Lung (tissue), 11 donors: ENCODE measurements at regions not wholly inside any gene's neighbourhood (a gene's known extent, or its start where the extent isn't known, plus 50 kb on each side); places are given as distances from the start of the nearest gene placed in this dataset.

Experiments
- ATAC-seq: fragments of 200-7000 bp; cut with Tn5 transposase; one replicate; pipeline ENCODE4 v1.9.1; 2020; ENCODE audit warnings: moderate number of reproducible peaks; ENCODE audit not compliant: insufficient read depth, low FRiP score
- DNase-seq, 3 donors: peaks; one replicate each; pipeline ENCODE4 v3.0.0-alpha.2; 2013 to 2017
- H3K27ac ChIP-seq, 2 donors: one replicate each; pipeline ENCODE4 v1.5.1; 2013; ENCODE audit warnings: mild to moderate bottlenecking in 2 of 2, moderate library complexity in 2 of 2, control low read depth in 1 of 2, inconsistent platforms in 1 of 2, low read depth in 1 of 2, low read length in 1 of 2
- H3K27me3 ChIP-seq, 3 donors: one replicate each; pipeline ENCODE4 v1.5.1; 2013; ENCODE audit warnings: low read length in 2 of 3; ENCODE audit not compliant: control insufficient read depth in 3 of 3, insufficient read depth in 3 of 3
- H3K36me3 ChIP-seq, 4 donors: one replicate each; pipeline ENCODE4 v1.5.1; 2013; ENCODE audit warnings: low read length in 4 of 4, mild to moderate bottlenecking in 1 of 4, moderate library complexity in 1 of 4; ENCODE audit not compliant: control insufficient read depth in 4 of 4, insufficient read depth in 4 of 4
- H3K4me1 ChIP-seq, 5 donors: one replicate each; pipeline ENCODE4 v1.5.1; 2013; ENCODE audit warnings: low read length in 5 of 5, mild to moderate bottlenecking in 2 of 5, moderate library complexity in 1 of 5; ENCODE audit not compliant: control insufficient read depth in 5 of 5, insufficient read depth in 5 of 5
- H3K4me3 ChIP-seq: one replicate; pipeline ENCODE4 v1.5.1; 2013; ENCODE audit warnings: mild to moderate bottlenecking, control low read depth, moderate library complexity
- H3K9ac ChIP-seq, 2 donors: one replicate each; pipeline ENCODE4 v1.5.1; 2013; ENCODE audit warnings: low read length in 2 of 2, control low read depth in 1 of 2; ENCODE audit not compliant: insufficient read depth in 1 of 2
- H3K9me3 ChIP-seq, 4 donors: one replicate each; pipeline ENCODE4 v1.5.1; 2013; ENCODE audit warnings: low read length in 3 of 4, mild to moderate bottlenecking in 1 of 4, moderate library complexity in 1 of 4; ENCODE audit not compliant: control insufficient read depth in 4 of 4, insufficient read depth in 3 of 4
- WGBS, 2 donors: extraction: QIAGEN DNeasy Blood & Tissue Kit; methylation state at CpG; one replicate each; pipeline ENCODE4 v1.1.7; 2013; 5-methylcytosine and 5-hydroxymethylcytosine counted together
- TF ChIP-seq, protein P1 (sequence below): IDR thresholded peaks from 2 replicates; pipeline ENCODE4 v1.5.1; 2012; ENCODE audit warnings: mild to moderate bottlenecking; ENCODE audit errors: control extremely low read depth, extremely low read depth
- donor health status: control.
- donor health status: control.
- donor health status: Bipolar disorder and iron deficiency.
- donor health status: healthy.
- donor health status: DM: yes; HTN: yes; CAD: no.

GRCh38 chr22:47607486-47607885, 845.0 kb downstream of the TBC1D22A start:
- Histone ChIP-seq H3K36me3 (no peaks in the 10 kb centered on the region), H3K9ac (no peak overlapping the region), H3K27ac (no peak overlapping the region), H3K4me3 (no peak overlapping the region), H3K9me3 (peaks cover 0 to 13% (median 1%) of the 10 kb centered on the region in 4 donors), H3K4me1 (no peaks in the 10 kb centered on the region), H3K27me3 (peaks cover 0 to 2% (median 0%) of the 10 kb centered on the region in 3 donors)
- 84 to 93% methylated on average over 7 of the region's 7 CpGs for WGBS, 2 donors
- DNase-seq (no peak), ATAC-seq (no peak)
- TF ChIP-seq, protein P1, sequence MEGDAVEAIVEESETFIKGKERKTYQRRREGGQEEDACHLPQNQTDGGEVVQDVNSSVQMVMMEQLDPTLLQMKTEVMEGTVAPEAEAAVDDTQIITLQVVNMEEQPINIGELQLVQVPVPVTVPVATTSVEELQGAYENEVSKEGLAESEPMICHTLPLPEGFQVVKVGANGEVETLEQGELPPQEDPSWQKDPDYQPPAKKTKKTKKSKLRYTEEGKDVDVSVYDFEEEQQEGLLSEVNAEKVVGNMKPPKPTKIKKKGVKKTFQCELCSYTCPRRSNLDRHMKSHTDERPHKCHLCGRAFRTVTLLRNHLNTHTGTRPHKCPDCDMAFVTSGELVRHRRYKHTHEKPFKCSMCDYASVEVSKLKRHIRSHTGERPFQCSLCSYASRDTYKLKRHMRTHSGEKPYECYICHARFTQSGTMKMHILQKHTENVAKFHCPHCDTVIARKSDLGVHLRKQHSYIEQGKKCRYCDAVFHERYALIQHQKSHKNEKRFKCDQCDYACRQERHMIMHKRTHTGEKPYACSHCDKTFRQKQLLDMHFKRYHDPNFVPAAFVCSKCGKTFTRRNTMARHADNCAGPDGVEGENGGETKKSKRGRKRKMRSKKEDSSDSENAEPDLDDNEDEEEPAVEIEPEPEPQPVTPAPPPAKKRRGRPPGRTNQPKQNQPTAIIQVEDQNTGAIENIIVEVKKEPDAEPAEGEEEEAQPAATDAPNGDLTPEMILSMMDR: no peak

- no peaks in the 10 kb centered on the region for H3K4me1 ChIP-seq
- H3K27ac ChIP-seq: no peak overlapping the region
- peaks cover 0 to 2% (median 0%) of the 10 kb centered on the region in 3 donors for H3K27me3 ChIP-seq
- TF ChIP-seq, protein P1: no peak
- WGBS, 2 donors: 91 to 93% methylated on average over 9 of the region's 9 CpGs
- no peak for DNase-seq
- no peak overlapping the region for H3K4me3 ChIP-seq
- ATAC-seq: no peak
- H3K36me3 ChIP-seq: no peaks in the 10 kb centered on the region
- H3K9me3 ChIP-seq: peaks cover 0 to 13% (median 1%) of the 10 kb centered on the region in 4 donors
- no peak overlapping the region for H3K9ac ChIP-seq
These were observed 844.0 kb downstream of the TBC1D22A start for GRCh38 chr22:47606426-47606825.

DNA sequence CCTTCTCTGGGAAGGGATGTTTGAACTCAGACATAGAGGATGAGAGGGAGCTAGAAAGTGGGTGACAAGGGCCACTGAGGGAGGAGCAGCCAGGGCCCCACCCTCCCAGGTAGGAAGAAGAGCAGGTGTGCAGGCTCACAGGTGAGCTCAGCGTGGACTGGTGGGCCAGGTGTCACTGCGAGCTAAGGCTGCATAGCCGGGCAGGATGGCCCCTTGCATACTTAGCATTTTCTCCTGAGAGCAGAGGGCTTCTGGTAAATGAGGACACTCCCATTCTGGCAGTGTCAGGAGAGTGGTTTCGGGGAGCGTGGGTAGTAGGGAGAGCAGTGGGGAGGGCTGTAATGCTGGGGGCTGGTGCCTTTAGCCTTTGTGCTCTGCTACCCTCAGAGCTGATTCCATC, 843.4 kb downstream of the TBC1D22A start:
- H3K9ac ChIP-seq: no peak overlapping the region
- DNase-seq: no peak
- H3K4me1 ChIP-seq: no peaks in the 10 kb centered on the region
- peaks cover 0 to 13% (median 1%) of the 10 kb centered on the region in 4 donors for H3K9me3 ChIP-seq
- H3K27me3 ChIP-seq: peaks cover 0 to 2% (median 0%) of the 10 kb centered on the region in 3 donors
- 74% methylated on average over 5 of the region's 5 CpGs for WGBS, 2 donors
- ATAC-seq: no peak
- TF ChIP-seq, protein P1: no peak
- H3K27ac ChIP-seq: no peak overlapping the region
- H3K36me3 ChIP-seq: no peaks in the 10 kb centered on the region
- H3K4me3 ChIP-seq: no peak overlapping the region

GRCh38 chr22:47605441-47605840, 843.0 kb downstream of the TBC1D22A start:
- TF ChIP-seq, protein P1: no peak
- ATAC-seq: no peak
- no peak overlapping the region for H3K9ac ChIP-seq
- H3K27me3 ChIP-seq: peaks cover 0 to 2% (median 0%) of the 10 kb centered on the region in 3 donors
- WGBS, 2 donors: 70 to 82% methylated on average over 15 of the region's 15 CpGs
- H3K9me3 ChIP-seq: peaks cover 0 to 10% (median 1%) of the 10 kb centered on the region in 4 donors
- no peak overlapping the region for H3K4me3 ChIP-seq
- H3K27ac ChIP-seq: no peak overlapping the region
- no peaks in the 10 kb centered on the region for H3K36me3 ChIP-seq
- H3K4me1 ChIP-seq: no peaks in the 10 kb centered on the region
- DNase-seq: no peak
